Midbrain (tissue), 1 donor: ENCODE measurements at regions not wholly inside any gene's neighbourhood (a gene's known extent, or its start where the extent isn't known, plus 50 kb on each side); places are given as distances from the start of the nearest gene placed in this dataset.
"Not testable (repeated sequence)": the region's sequence is repeated elsewhere in the genome, so short reads cannot be mapped to it uniquely, and the experiment has no call there.

Experiments
- DNase-seq: peaks from one replicate; lab custom pipeline; 2025; lab: John Stamatoyannopoulos, UW

DNA sequence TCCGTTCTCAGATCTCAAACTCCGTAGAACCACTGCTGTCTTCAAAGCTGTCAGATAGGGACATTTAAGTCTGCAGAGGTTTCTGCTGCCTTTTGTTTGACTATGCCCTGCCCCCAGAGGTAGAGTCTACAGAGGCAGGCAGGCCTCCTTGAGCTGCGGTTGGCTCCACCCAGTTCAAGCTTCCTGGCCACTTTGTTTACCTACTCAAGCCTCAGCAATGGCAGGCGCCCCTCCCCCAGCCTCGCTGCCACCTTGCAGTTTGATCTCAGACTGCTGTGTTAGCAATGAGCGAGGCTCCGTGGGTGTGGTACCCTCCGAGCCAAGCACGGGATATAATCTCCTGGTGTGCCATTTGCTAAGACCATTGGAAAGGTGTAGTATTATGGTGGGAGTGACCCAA, 634.9 kb upstream of the SGO1 start:
- DNase-seq, result not testable (repeated sequence)

DNA sequence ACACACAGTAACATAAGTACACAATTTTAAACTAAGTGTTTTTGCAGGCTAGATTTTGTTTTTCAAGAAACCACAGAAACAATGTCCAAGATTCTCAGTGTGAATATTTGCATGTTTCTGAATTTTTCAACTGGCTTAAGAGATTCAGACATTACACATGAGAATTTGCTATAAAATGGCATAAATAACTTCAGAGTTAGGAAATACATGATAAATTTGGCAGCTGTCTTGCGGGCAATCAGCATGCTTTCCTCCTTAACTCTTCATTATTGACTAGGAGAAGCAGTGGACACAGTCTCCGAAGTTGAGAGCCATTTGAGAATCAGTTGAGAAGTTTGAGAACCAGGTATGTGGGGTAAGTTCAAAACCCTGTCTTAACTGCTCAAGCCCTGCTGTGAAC, 625.6 kb upstream of the SGO1 start:
- DNase-seq, result no peak

DNA sequence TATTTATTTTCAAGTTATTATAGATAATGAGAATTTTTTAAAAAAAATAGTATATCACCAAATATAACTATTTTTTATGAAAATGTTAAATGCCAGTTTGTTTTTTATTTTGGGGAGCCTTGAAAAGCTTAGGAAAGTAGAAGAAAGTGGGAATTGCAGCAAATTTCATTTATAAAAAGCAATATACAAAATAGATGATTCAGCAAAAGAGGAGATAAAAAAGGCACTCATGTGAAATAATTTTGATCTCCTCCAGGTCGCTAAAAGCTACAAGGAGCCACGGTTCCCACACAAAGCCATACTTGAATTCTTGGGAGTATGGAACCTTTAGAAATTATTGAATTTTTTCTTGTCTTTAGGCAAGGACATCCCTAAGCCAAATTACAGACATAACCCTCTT, 625.0 kb upstream of the SGO1 start:
- DNase-seq, result no peak

DNA sequence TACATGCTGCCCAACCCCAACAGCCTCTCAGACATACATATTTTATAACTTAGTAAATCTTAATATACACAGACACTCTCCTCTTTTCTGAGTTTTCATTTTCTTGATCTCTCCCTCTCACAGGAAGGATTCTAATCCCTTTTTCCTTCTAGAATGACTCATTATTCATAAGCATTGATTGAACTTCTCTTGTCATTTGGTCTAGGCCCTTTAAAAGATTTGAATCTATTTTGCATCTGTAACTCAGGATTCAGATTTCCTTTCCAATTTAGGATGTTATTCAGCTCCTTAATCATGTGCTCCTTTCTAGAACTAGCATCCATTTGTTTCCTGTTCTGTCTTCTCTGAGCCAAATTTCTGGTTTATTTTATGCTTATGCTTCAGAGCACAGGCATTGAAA, 624.5 kb upstream of the SGO1 start:
- DNase-seq, result no peak

DNA sequence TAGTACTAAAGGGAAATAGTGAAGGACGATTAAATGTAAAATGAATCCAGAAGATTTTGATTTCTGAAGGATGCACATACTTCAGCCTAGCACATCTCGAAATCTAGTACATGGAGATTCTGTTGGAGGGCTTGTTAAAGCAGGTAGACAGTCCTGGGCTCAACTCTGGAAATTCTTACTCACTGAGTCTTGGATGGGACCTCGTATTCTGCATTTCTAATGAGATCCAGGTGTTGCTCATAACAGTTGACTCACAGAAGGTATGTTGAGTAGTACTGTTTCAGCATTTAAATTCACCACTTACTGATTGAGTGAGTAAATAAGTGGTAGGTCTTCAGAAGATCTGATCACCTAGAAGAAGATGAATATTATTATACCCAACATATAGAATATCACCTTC, 623.4 kb upstream of the SGO1 start:
- no peak for DNase-seq

DNA sequence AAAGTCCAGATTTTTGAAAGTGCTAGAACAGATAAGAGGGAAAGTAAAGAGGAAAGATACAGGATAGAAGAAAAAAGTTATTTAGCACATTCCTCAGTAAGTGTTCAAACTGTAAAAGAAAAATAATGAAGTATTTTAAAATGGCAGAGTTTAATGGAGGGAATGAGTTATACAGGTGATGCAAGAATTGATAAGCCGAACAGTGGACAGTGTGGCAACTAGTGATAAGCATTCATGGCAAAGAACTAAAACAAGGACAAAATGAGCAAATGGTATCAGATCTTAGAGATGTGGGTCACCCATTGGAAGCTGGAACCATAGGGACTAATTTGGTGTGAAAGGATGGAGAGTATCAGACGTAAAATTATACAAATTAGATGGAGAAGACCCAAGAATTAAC, 622.9 kb upstream of the SGO1 start:
- no peak for DNase-seq

DNA sequence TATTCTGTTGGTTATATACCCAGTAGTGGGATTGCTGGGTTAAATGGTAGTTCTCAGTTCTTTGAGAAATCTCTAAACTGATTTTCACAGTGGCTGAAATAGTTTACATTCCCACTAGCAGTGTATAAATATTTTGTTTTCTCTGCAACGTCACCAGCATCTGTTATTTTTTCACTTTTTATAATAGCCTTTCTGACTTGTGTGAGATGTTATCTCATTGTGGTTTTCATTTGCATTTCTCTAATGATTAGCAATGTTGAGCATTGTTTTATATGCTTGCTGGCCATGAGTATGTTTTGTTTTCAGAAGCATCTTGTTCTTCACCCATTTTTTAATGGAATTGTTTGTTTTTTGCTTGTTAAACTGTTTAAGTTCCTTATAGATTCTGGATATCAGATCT, 612.7 kb upstream of the SGO1 start:
- no peak for DNase-seq

DNA sequence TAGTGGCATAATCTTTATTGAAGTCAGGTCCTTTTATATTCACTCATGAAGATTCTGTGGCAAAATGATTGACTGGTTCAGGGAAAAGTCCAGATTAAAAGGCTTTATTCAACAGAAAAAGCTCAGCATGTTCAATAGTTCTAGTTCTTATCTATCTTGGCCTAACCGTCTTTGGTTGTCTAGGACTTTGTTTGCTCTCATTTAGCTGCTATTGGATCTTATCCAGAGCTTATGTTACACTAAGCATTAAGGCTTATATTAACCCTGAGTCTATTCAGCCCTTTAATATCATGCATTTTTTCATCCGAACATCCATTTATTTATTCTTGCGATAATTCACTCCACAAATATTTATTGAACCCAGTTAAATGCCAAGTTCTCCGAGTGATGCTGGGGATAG, 601.0 kb upstream of the SGO1 start:
- DNase-seq, result no peak

DNA sequence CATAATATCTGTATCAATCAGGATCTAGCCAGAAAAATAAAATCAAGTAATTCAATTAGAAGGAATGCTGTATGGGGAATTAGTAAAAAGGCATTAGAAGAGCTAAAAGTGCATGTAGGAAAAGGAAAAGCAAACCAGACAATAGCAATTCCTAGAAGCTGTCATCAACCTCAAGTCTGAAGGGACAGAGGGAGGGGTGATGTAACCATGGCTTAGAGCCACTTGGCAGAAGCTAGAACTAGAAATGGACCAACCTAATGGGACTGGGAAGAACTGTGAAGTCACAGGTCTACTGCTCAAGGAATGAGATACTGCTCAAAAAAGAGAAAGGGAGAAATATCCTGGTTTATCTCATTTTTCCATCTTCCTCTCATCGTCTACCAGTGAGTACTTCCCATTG, 590.7 kb upstream of the SGO1 start:
- DNase-seq, result no peak

DNA sequence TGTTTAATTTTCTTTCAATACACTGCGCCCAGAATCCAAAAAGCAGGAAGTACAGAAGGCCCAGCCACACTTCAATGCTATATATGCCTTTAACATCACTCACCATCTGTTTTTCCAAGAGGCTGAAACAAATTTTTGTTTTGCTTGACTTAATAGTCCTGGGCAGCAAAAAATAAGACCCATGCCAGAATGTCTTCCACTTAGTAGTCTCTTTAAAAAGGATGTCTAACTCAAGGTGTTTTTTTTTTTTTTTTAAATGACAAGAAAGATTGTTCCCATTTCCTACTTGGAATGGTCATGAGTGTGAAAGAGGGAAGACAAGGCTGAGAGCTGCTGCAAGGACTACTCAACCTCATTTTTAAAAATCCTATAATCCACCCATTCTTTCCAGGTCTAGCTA, 590.3 kb upstream of the SGO1 start:
- DNase-seq, result no peak

DNA sequence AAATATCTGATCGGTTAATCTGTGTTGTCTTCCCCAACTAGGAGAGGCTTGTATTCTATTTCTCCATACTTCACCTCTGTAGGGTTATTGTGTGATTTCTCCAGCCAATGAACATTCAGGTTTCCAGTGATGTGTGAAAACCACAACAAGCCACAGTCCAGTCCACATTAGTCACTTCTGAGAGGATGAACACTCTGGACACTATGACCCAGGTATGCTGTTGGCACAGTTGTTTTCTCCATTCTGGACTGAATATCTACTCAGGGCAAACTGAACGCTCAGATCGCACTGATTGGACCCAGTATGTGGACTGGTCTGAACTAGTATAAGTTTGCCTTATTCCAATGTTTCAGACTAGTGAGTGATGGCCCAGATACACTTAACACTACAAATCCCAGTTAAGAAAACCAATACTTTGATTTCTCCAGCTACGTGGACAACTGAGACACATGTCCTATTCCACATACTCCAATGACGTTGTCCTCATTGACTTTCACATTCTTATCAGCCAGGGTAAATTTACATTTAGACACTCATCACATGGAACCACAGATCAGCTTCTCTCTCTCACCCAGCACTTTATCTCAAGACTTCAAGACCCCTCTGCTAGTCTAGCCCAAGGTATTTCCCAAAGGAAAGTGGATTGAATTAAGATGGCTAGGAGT, 587.4 kb upstream of the SGO1 start:
- no peak for DNase-seq

DNA sequence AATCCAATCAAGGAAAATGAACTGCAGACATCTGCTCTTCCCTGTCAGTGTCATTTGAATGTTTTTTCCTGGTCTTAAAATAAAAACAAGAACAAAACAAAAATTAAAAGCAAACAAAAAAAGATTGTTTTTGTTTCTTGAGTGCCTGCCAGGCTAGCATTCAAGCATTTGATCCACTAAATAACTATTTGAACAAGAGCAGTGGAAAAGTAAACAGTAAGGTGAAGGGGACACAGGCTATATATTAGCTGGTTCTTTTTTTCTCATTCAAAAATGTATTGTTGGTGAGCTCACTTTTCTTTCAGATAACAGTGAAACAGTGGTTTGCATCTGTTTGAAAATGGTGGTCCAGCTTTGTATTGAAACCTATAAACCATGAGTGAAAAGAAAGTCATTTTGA, 586.9 kb upstream of the SGO1 start:
- DNase-seq, result no peak

DNA sequence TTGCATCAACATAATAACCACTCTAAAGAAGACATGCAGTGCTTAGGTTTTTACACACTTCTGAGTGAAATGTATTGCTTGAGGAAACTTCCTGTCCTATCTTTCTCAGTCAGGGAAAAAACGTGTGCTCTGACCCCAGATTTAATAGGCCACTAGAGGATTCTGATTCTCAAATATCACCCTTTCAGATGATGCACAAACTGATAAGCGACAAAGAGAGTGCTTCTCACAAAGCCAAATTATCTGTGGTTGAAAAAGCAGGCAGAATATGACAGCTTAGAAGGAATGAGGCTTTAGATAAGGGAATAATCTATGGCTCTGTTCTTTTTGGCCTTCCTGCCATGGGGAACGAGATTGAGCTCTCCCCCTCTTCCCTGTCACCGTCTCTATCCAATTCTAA, 583.4 kb upstream of the SGO1 start:
- DNase-seq, result no peak

DNA sequence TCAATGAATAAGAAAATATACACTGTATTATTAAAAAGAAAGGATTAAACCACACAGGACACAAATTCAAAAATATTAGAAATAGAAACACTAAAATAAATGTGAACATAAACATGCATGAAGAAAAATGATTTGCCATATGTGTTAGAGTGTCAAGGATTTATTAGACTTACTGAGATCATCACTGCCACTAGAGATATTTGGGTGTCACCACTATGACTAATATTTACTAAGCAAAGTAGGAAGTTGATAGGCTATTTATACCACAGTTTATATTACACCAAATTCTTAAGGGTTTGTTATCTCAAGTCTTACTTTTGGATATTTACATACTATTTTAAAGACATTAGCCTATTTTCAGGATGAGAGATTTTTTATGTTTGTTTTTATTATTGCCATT, 575.0 kb upstream of the SGO1 start:
- DNase-seq, result no peak

DNA sequence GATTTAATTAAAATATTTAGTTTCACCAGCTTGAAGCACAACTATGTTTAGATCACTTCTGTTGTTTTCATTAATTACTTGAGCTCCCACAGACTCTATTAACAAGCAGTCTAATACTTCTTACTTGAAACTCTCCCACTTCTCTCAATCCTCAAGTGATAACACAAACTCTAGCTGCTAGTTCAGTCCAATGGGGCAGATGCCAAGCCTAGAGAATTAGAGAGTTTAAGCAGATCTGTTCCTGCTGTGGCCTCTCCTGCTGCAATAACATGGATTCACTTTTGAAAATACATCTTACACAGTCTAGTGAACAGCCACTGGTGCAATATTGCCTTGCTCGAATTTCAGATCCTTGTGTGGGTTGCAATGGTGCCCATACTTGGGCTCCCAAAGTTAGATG, 566.4 kb upstream of the SGO1 start:
- no peak for DNase-seq

DNA sequence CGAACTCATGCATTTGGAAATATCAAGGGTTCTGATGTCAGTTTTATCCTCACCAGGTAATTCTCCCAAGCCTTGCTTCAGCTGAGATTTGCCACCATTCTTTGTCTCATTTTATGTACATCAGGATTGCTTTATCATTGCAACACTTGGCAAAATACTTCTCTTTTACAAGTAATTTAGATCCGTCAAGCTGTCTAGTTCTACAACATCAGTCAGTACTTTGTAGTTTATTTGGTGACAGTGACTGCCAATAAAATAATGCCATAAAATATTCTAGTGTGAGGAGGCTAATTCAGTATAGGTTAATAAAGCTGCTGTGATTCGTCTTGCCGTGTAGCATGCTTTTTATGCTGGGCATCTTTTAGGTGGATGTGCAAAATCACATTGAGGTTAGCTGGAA, 565.3 kb upstream of the SGO1 start:
- no peak for DNase-seq

DNA sequence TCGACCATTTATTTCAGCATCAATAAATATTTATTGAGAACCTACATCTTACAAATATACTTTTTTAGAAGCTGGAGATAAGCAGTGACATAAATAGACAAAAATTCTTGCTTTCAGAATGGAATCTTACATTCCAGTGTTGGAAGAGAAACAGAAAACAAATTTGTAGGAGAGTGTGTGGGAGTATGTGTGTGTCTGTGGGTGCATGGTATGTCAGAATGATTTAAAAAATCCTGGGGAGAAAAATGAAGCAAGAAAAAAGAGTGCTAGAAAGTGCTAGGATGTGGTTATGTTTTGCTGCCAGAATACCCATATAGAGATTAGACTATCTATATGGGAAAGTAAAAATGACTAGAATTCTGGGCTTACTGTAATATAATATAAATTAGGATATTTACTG, 561.7 kb upstream of the SGO1 start:
- DNase-seq, result no peak

DNA sequence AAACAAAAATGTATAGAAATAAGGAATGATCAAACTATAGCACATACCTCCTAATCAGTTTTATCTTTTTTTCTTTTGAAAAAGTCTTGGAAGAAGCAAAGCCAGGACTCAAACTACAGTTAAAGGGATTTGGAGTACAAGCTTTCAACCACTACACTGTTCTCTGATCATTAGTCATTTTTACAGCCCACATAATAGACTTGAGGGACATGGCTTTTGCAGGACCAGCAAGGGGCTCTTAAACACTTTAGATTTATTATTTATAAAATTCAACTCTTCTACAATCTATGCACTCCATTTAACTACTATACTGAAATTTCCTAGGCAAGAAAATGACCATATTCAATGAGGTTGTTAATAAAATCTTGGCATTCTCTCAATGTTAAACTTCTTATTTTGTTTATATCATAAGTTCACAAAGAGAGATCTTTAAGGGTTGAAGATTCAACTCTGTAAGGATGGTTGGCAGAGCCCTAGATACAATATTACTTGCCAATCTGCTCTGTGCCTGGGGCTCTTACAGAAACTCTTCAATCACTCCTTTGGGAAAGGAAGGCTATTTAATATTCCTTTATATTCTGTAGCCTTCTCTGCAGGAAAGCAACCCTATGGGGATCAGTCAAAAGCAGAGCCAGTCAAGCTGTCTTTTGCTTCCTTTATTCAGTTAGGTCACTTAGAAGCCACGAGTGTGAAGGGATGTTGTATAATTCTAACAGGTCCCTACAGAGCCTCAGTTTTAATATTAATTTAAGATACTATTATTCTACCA, 557.7 kb upstream of the SGO1 start:
- DNase-seq, result no peak

DNA sequence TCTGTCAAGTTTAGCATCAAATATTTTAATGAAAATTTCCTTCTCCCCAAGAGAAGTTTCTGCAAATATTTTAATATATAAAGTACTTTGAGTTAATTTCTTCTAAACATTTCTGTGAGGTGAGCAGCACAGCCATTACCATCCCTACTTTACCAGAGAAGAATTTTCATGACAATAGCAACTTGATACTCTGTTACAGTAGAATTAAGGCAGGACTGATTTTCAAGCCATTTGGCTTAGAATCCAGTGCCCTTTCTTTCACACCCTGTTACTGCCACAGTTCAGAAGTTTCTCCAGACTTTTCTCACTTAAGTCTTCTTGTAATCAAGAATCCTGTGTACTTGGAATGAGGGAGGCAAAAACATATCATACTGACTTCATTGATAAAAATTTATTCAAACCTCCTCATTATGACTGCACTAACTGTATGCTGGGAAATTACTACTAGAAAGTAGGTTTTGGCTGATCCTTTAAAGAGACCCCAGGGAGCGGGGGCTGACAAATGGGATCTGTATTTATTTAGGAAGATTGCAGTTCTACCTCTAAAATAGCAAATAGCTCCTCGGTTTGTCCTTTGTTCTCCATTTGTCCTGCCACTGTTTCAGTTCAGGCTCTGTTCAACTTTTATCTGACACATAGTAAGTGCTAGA, 557.0 kb upstream of the SGO1 start:
- DNase-seq, result no peak

DNA sequence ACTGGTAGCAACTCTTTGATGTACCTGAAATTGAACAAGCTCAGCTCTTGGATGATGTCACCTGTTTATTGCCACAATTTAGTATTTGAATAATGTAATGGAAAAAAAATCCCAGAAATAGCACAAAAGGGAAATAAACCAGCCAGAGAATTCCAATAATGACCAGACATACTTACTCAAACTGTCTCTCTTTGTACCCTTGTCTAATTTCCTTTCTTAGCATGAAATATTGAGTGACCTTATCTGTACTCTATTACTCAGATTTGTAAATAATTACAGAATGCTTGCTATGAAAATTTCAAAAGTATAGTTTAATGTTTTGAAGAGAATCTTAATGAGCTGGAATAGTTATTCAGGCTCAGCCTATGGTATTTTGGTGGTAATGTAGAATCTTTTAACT, 555.4 kb upstream of the SGO1 start:
- DNase-seq, result no peak

DNA sequence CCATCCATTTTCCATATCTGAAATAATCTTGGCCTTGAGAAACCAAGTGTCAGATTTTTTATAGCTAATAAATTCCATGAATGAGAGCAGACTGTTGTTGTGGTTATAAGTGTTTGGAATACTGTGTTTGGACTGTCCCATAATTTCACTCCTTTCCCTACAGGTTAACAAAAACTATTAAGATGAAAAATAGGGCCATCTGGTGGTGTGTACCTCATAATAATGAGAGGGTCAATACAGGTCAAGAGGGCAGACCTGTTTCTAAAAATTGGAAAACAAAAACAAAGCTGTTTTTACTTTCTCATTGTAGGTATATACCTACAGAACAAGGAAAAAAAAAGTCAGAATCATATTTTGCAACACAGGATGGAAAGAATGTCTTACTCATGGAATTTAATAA, 553.8 kb upstream of the SGO1 start:
- no peak for DNase-seq

DNA sequence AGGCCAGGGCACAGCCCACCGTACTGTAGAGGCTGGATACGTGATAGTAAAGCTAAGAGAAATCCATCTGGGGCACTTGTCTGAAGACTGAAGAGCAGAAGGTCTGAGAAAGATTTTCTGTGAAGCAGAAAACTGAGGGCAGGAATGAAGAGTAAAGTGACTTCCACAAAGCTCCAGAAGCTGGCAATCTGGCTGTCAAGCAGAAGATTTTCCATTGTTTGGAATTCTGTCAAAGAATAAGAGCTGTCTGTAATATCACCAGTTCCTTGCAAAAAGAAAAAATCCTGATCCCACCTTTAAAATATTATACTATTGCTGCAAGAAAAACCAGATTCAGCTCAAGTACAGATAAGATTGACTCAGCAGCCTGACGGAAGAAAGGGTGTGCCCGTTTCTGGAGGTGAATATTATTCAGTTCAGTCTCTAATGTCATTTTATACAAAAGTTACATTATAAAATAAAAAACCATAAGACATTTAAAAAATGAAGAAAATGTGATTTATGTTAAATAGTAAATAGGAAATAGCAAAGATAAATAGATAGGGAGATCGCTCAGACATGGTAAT, 550.4 kb upstream of the SGO1 start:
- DNase-seq, result no peak

DNA sequence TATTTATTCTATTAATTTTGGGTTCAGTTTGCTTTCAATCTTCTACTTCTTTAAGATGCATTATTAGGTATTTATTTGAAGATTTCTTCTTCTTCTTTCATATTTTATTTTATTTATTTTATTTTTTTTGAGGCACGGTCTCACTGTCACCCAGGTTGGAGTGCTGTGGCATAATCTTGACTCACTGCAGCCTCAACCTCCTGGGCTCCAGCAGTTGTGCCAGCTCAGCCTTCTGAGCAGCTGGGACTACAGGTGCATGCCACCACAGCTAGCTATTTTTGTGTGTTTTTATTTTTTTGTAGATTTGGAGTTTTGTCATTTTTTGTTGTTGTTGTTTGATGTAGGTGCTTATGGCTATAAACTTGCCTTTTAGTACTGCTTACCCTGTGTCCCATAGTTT, 543.2 kb upstream of the SGO1 start:
- DNase-seq, result no peak
